Ammon's horn (tissue), 1 donor: ENCODE measurements at regions not wholly inside any gene's neighbourhood (a gene's known extent, or its start where the extent isn't known, plus 50 kb on each side); places are given as distances from the start of the nearest gene placed in this dataset.
"Not testable (repeated sequence)": the region's sequence is repeated elsewhere in the genome, so short reads cannot be mapped to it uniquely, and the experiment has no call there.

Experiments used
- DNase-seq: peaks from one replicate; pipeline ENCODE4 v3.0.0-alpha.2; 2016; ENCODE audit warnings: low spot score

DNA sequence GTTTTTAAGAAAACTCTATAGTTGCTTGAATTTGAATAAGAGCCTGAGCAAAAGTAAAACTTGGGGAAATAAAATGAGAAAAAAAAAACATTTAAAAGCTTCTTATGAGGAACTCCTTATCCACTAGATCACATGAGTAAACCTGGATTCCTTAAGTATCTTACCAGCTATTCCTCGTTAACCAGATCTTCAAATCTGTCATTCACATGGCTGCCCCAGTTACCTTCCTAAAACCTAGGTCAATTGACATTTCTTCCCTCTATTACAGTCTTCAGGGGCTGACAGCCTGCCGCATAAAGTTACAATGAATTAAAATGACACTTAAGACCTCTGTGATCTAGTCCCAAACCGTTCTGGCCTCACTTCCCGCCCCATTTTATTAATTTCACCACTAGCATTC, 583.6 kb downstream of the NR2F2 start:
- no peak for DNase-seq

DNA sequence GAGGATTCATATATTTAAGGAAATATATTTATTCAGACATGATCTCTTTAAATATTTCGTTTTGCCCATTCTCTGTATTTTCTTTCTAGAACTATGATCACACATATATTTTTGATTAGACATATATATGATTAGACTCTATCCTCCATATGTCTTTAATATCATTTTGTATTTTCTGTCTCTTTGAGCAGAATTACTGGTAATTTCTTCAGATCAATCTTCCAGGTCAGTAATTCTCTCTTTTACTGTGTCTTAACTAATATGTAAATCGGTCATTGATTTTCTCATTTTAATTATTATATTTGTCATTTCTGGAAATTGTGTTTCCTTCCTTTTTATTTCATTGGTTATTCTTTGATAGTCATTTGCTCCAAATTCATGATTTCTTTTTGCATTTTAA, 586.2 kb downstream of the NR2F2 start:
- no peak for DNase-seq

GRCh38 chr15:96924570-96924969, 594.1 kb downstream of the NR2F2 start:
- no peak for DNase-seq

DNA sequence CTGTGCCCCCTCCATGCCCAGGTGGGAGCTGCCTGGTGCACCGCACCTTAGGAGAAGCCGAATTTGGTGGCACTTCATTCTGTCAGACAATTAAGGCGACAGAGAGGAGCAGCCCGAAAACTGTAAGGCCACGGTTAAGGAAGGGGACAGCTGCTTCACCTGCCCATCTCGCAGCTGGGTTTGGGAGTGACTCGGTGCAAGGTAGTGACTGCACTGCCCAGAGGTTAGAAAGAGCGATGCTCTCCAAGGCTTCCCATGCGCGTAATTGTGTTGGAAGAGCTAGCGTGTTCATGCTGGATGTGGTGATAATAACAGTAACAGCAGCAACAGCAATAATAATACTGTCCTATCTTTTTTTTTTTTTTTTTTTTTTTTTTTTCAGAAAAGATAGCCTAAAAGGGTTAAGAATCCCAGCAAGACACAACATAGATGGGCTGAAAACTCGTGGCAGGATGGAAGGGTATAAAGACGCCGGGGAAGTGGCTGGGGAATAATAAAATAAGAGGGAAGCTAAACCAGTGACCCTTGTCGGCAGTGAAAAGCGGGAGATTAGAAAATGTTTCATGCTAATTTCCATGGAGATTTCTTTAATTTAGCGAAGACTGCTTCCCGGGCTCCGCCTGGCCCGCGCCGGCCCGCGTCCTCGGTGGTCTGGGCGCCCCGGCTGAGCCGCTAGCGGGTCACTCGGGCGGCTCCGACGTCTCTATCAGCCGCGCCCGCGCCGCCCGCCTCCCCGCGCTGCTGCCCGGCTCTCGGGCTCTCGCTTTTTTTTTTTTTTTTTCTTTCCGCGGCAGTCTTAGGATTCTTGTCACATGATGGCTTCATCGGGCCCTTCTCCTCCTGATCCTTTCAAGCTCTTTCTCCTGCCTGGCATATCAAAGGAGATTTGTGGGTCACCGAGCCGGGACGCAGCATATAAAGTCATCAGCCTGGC, 617.1 kb downstream of the NR2F2 start:
- DNase-seq = no peak

DNA sequence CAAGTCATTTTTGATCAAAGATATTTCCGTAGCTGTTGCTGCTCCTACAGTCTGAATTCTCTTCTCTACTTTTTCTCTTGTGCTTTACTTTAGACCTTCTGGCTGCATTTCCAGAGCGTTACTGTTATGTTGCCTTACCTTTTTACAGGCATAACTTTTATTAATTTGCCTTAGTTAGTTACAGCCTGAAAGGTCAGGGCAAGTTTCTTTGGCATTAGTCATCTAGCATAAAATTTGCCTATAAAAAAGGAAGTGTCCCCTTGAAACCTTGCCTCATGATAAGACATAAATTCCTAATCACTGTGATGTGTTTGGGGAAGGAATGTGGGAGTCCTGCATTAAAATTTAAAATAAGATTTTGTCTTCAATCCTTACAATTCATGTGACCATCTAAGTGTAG, 618.5 kb downstream of the NR2F2 start:
- no peak for DNase-seq

DNA sequence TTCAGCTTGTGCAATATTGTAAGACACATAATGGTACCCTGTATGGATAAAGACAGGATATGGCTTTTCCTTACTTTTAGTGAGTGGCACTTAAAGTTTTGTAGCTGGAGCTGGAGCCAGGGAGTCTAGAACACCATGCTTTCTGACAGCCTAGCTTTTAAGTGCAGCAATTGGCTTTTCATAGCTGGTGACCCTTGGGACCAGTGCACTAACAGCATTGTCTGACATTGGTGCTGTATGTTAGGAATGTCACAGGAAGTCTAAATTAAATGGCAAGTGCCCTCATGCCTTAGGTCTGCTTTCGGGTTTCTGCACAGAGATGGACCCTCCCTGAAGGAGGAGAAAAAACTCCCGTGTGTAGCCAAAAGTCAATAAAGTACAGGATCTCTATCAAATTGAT, 628.2 kb downstream of the NR2F2 start:
- no peak for DNase-seq

DNA sequence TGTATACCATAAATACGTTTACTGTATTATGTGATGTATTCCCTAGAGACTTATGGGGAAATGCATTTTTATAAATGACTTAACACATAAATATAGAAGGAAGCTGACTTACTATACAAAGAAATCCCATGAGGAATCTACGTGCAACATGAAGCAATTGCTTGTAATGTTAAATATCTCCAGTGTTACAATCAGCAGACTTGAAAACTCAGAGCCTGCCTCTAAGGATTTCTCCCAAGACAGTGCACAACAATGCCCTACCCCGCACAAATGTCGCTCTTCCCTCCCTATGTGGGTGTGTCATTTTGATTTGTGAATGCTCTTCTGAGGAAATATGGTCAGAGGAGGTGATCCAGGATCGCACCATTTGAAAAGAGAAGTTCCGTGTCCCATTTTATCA, 629.0 kb downstream of the NR2F2 start:
- DNase-seq = no peak

GRCh38 chr15:96960711-96961480, 630.4 kb downstream of the NR2F2 start:
- DNase-seq = no peak

GRCh38 chr15:96966554-96966953, 636.1 kb downstream of the NR2F2 start:
- DNase-seq = no peak

GRCh38 chr15:96969732-96970710, 639.5 kb downstream of the NR2F2 start:
- DNase-seq = no peak

DNA sequence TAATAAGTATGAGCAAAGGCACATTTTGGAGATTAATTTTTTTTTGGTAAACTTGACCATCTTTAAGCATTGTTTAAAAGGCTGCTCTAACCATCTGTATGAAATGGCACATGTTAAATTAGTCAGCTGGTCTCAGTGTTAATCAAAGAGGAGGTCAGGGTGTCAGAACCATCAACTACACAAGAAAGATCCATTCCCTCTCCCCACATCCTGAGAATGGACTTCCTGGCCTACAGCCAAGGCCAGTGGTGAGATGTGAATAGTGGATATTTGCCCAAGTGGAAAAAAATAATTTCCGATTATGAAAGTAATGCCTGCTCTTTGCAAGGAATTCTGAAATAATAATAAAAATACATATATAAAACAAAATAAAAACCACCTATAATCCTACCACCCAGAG, 641.7 kb downstream of the NR2F2 start:
- no peak for DNase-seq

GRCh38 chr15:96974761-96975160, 644.3 kb downstream of the NR2F2 start:
- DNase-seq = no peak

- no peak for DNase-seq
Observed at GRCh38 chr15:96977886-96978285, 647.4 kb downstream of the NR2F2 start.

- DNase-seq = no peak
Observed at GRCh38 chr15:96978937-96979473, 648.5 kb downstream of the NR2F2 start.

- DNase-seq = not testable (repeated sequence)
Observed at GRCh38 chr15:96984121-96984671, 653.7 kb downstream of the NR2F2 start.

DNA sequence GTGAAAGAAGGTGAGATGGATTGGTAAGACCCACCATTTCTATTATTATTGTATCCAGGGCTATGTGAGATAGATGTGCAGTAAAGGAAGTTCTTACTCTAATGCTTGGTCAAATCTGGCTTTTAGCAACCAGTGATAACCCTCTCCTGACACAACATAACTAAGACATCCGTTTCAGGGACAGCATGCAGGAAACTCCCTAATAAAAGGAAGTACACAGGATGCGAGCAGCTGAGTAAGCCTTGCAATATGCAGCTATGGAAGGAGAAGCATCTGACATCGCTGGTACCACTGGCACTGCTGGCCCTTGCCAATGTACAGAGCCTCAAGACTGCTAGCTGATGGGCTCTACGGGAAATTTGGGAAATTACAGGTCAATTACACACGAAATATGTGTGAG, 662.3 kb downstream of the NR2F2 start:
- no peak for DNase-seq

DNA sequence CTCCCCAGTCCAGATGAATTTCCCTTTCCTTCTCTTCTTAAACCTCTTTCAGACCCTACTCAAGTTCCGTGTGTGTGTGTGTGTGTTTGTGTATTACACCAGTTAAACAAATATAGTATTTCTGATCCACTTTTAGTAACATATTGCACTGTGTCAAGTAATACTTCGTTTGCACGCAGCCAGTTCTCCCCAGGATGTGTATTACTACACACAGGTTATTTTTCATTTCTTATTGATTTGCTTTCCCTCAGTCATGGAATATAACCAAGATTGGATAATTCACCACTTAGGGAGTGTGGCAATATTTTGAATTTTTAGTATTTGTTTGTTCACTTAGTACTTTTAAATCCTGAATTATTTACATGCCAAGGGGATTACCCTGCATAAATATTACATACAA, 667.0 kb downstream of the NR2F2 start:
- DNase-seq = no peak

- no peak for DNase-seq
Observed at GRCh38 chr15:97009031-97009431, 678.5 kb downstream of the NR2F2 start.

DNA sequence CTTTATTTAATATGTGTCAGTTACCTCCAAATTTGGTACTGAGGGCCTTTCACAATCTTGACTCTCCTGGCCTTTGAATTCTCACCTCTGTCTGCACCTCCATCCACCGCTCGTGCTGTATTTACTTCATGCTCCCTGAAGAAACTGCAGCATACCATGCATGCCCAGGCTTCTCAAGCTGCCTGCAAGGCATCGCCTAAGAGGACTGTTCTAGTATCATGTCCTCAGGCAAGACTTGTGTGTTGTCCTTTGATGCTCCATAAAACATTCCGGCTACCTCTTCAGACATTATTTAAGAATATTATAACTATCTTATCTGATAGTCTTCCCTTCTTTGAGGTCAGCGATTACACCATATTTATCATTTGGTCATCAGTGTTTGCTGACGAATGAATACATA, 682.5 kb downstream of the NR2F2 start:
- no peak for DNase-seq

- no peak for DNase-seq
Observed at GRCh38 chr15:97013491-97013890, 683.0 kb downstream of the NR2F2 start.

DNA sequence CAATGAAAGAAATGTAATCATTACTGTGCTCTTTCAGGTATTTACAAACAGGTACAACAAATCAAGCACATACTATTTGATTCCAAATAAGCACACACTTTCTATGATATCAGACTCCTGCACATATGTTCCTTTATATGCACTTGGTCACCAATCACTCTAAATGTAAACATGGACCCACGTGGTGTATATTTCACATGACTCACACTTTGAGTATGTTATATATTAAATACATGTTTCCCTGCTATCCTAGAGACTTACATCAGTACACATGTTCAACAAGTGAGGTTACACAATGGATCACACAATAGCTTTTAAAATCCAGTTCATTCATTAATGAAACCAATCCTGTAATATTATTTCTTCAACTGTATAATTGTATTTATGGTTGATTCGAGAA, 683.5 kb downstream of the NR2F2 start:
- DNase-seq = no peak

DNA sequence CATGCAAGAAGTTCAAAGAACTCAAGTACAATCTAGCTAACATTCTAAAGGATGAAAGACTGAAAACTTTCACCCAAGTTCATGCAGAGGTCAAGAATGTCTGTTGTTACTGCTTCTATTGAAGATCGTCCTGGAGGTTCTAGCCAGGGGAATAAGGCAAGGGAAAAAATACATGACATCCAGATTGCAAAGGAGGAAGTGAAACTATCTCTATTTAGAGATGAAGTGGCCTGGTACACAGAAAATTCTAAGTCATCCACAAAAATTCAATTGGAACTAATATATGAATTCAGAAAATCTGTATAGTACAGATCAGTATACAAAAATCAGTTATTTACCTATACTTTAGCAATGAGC, 693.0 kb downstream of the NR2F2 start:
- DNase-seq = no peak
